GM12864 (cell line): ENCODE measurements at regions not wholly inside any gene's neighbourhood (a gene's known extent, or its start where the extent isn't known, plus 50 kb on each side); places are given as distances from the start of the nearest gene placed in this dataset.
A peak's percentile ranks its signal among the peaks of the same experiment; 100 is the strongest.

Experiments used
- DNase-seq: peaks from one replicate; pipeline ENCODE4 v3.0.0-alpha.2; 2011; ENCODE audit warnings: low read depth
- H3K4me3 ChIP-seq: 2 replicates; pipeline ENCODE4 v1.5.1; 2011; ENCODE audit warnings: mild to moderate bottlenecking, low read depth, low read length, control low read depth
- CTCF ChIP-seq: IDR thresholded peaks from 2 replicates; pipeline ENCODE4 v1.5.1; 2011; ENCODE audit warnings: low read depth, mild to moderate bottlenecking, moderate library complexity, low read length, control low read depth, inconsistent platforms; ENCODE audit errors: missing control alignments

- no peak overlapping the region for H3K4me3 ChIP-seq
- no peak for DNase-seq
- no peak for TF ChIP-seq CTCF
Measured at GRCh38 chr12:92495108-92495507, 207.7 kb upstream of the PLEKHG7 start.

- no peak for TF ChIP-seq CTCF
- peak; percentile 72 for DNase-seq
Measured at GRCh38 chr12:92493816-92494215, 209.0 kb upstream of the PLEKHG7 start.

GRCh38 chr12:92492995-92493394, 209.8 kb upstream of the PLEKHG7 start:
- DNase-seq: no peak
- TF ChIP-seq CTCF: no peak
- no peak overlapping the region for H3K4me3 ChIP-seq

More at GRCh38 chr12:92493816-92494215, 209.0 kb upstream of the PLEKHG7 start:
- H3K4me3 ChIP-seq: no peak overlapping the region

- DNase-seq: no peak
- TF ChIP-seq CTCF: no peak
- H3K4me3 ChIP-seq: no peak overlapping the region
Measured at GRCh38 chr12:92492291-92492690, 210.5 kb upstream of the PLEKHG7 start.

- no peak overlapping the region for H3K4me3 ChIP-seq
- no peak for TF ChIP-seq CTCF
- no peak for DNase-seq
Measured at GRCh38 chr12:92489781-92490180, 213.0 kb upstream of the PLEKHG7 start.

GRCh38 chr12:92488735-92489134, 214.1 kb upstream of the PLEKHG7 start:
- TF ChIP-seq CTCF: no peak
- no peak for DNase-seq
- H3K4me3 ChIP-seq: no peak overlapping the region

- DNase-seq: no peak
- no peak overlapping the region for H3K4me3 ChIP-seq
- TF ChIP-seq CTCF: no peak
Measured at GRCh38 chr12:92487138-92487485, 215.7 kb upstream of the PLEKHG7 start.
